NCI-H2171 (cell line): ENCODE measurements at regions not wholly inside any gene's neighbourhood (a gene's known extent, or its start where the extent isn't known, plus 50 kb on each side); places are given as distances from the start of the nearest gene placed in this dataset.

Experiments
- DNase-seq: peaks from one replicate; lab custom pipeline; 2025; lab: John Stamatoyannopoulos, UW

GRCh38 chr10:110375121-110375520 is 70.4 kb upstream of the SMNDC1 start:
- no peak for DNase-seq

GRCh38 chr10:110376021-110376766 is 71.5 kb upstream of the SMNDC1 start:
- DNase-seq, result no peak

- DNase-seq, result no peak
Measured at GRCh38 chr10:110376767-110377160, 72.0 kb upstream of the SMNDC1 start.

GRCh38 chr10:110378006-110378405 is 73.3 kb upstream of the SMNDC1 start:
- no peak for DNase-seq

GRCh38 chr10:110378533-110379108 is 73.9 kb upstream of the SMNDC1 start:
- DNase-seq, result no peak

- DNase-seq, result no peak
Measured at GRCh38 chr10:110379831-110380230, 75.1 kb upstream of the SMNDC1 start.

- no peak for DNase-seq
Measured at GRCh38 chr10:110380293-110380692, 75.6 kb upstream of the SMNDC1 start.

- no peak for DNase-seq
Measured at GRCh38 chr10:110382695-110383094, 78.0 kb upstream of the SMNDC1 start.

- DNase-seq, result no peak
Measured at GRCh38 chr10:110387617-110387982, 82.9 kb upstream of the SMNDC1 start.

GRCh38 chr10:110387983-110388686 is 83.4 kb upstream of the SMNDC1 start:
- no peak for DNase-seq

GRCh38 chr10:110388687-110389052 is 84.0 kb upstream of the SMNDC1 start:
- no peak for DNase-seq

GRCh38 chr10:110389255-110389654 is 84.5 kb upstream of the SMNDC1 start:
- no peak for DNase-seq

- no peak for DNase-seq
Measured at GRCh38 chr10:110391541-110391940, 86.8 kb upstream of the SMNDC1 start.

- DNase-seq, result no peak
Measured at GRCh38 chr10:110392121-110392520, 87.4 kb upstream of the SMNDC1 start.

GRCh38 chr10:110392868-110393740 is 88.4 kb upstream of the SMNDC1 start:
- DNase-seq, result no peak

GRCh38 chr10:110393866-110394265 is 89.1 kb upstream of the SMNDC1 start:
- no peak for DNase-seq

GRCh38 chr10:110394296-110394695 is 89.6 kb upstream of the SMNDC1 start:
- DNase-seq, result no peak

- DNase-seq, result no peak
Measured at GRCh38 chr10:110394898-110395297, 90.2 kb upstream of the SMNDC1 start.

GRCh38 chr10:110395350-110396283 is 90.9 kb upstream of the SMNDC1 start:
- no peak for DNase-seq

- no peak for DNase-seq
Measured at GRCh38 chr10:110396284-110396651, 91.5 kb upstream of the SMNDC1 start.

- no peak for DNase-seq
Measured at GRCh38 chr10:110397856-110398255, 93.1 kb upstream of the SMNDC1 start.
